GM12865 (cell line): ENCODE measurements at regions not wholly inside any gene's neighbourhood (a gene's known extent, or its start where the extent isn't known, plus 50 kb on each side); places are given as distances from the start of the nearest gene placed in this dataset.
A peak's percentile ranks its signal among the peaks of the same experiment; 100 is the strongest.
"Not testable (repeated sequence)": the region's sequence is repeated elsewhere in the genome, so short reads cannot be mapped to it uniquely, and the experiment has no call there.

Experiments used
- DNase-seq: peaks from one replicate; pipeline ENCODE4 v3.0.0; 2010; ENCODE audit warnings: low read depth
- H3K4me3 ChIP-seq: 2 replicates; pipeline ENCODE4 v1.5.1; 2011; ENCODE audit warnings: mild to moderate bottlenecking, low read depth, low read length, control low read depth
- CTCF ChIP-seq: IDR thresholded peaks from 2 replicates; pipeline ENCODE4 v1.5.1; 2011; ENCODE audit warnings: low read length, control low read depth, low read depth, inconsistent platforms; ENCODE audit not compliant: insufficient read depth; ENCODE audit errors: missing control alignments

- no peak overlapping the region for H3K4me3 ChIP-seq
- peak; percentile 1 for DNase-seq
- no peak for TF ChIP-seq CTCF
Observed at GRCh38 chr1:232134365-232134764, 495.6 kb downstream of the SIPA1L2 start.

DNA sequence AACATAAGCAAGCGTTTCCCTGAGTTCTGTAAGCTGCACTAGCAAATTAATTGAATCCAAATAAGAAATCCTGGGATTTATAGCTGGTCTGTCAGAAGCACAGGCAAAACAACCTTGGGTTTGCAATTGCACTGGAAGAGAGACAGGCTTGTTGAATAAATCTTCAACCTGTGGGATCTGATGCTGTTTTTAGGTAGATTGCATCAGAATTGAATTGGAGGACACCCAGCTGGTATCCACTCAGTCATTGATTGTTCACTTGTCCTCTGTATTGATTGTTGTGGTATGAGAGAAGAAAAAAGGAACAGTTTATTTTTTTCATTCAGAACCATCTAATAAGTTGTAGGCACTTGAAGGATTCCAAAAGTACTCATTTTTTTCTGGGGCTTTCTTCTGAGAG is 497.4 kb downstream of the SIPA1L2 start:
- no peak for DNase-seq
- no peak overlapping the region for H3K4me3 ChIP-seq
- no peak for TF ChIP-seq CTCF

- DNase-seq = no peak
- no peak overlapping the region for H3K4me3 ChIP-seq
- no peak for TF ChIP-seq CTCF
Observed at GRCh38 chr1:232131715-232132391, 498.1 kb downstream of the SIPA1L2 start.

- H3K4me3 ChIP-seq = no peak overlapping the region
- no peak for TF ChIP-seq CTCF
- no peak for DNase-seq
Observed at GRCh38 chr1:232130815-232131480, 499.0 kb downstream of the SIPA1L2 start.

- DNase-seq = no peak
- no peak overlapping the region for H3K4me3 ChIP-seq
- no peak for TF ChIP-seq CTCF
Observed at GRCh38 chr1:232127190-232127589, 500.6 kb downstream of the DISC1 start.

- no peak for TF ChIP-seq CTCF
Observed at GRCh38 chr1:232123775-232124659, 497.4 kb downstream of the DISC1 start.

GRCh38 chr1:232117903-232118302 is 491.3 kb downstream of the DISC1 start:
- H3K4me3 ChIP-seq, DNase-seq: not testable (repeated sequence)

More at GRCh38 chr1:232123775-232124659, 497.4 kb downstream of the DISC1 start:
- H3K4me3 ChIP-seq = no peak overlapping the region
- no peak for DNase-seq
